ENCODE measurements at regions not wholly inside any gene's neighbourhood (a gene's known extent, or its start where the extent isn't known, plus 50 kb on each side); places are given as distances from the start of the nearest gene placed in this dataset.

GRCh38 chr11:39968071-39968470 is 1491.4 kb downstream of the LRRC4C start (continued):
- TF ChIP-seq ZNF253 (CRISPR knock-in tag; IDR thresholded peaks at IDR 0.05; ENCODE audit: borderline replicate concordance) (no peak), ATF5 (CRISPR knock-in tag; IDR thresholded peaks at IDR 0.05; ENCODE audit: low read depth) (no peak), ZIK1 (CRISPR knock-in tag; IDR thresholded peaks at IDR 0.05; ENCODE audit: borderline replicate concordance, low read depth) (no peak), ZNF446 (CRISPR knock-in tag; IDR thresholded peaks at IDR 0.05) (no peak)

GRCh38 chr11:39965701-39966100 is 1493.8 kb downstream of the LRRC4C start:
- 24% methylated on average over 5 of the region's 5 CpGs for WGBS (ENCODE audit: low lambda C conversion rate)
- CTCF ChIA-PET (ENCODE audit: low intra/inter-chr PET ratio, low total read pairs): no interaction called here

GRCh38 chr11:39960206-39960605 is 1499.2 kb downstream of the LRRC4C start:
- Histone ChIP-seq H3K79me2 (ENCODE audit: insufficient read depth, low read length) (no peaks in the 10 kb centered on the region), H4K20me1 (ENCODE audit: insufficient read depth, low read length) (no peaks in the 10 kb centered on the region), H3K9me3 (ENCODE audit: low read length) (peaks cover 5% of the 10 kb centered on the region; the same call in 1 of the 2 replicates), H3K9ac (ENCODE audit: insufficient read depth, low read depth, low read length) (no peak overlapping the region), H2AFZ (ENCODE audit: low read length) (no peak overlapping the region), H3K27ac (ENCODE audit: extremely low read length, insufficient read depth, low read length) (no peak overlapping the region), H3K4me1 (ENCODE audit: insufficient read depth, low read length) (no peaks in the 10 kb centered on the region), H3K36me3 (replicated peaks in 1 of 2; ENCODE audit: control insufficient read depth in 1 of 2, insufficient read depth in 2 of 2, low read length in 2 of 2) (no peaks in the 10 kb centered on the region), H3K27me3 (ENCODE audit: control insufficient read depth in 1 of 2, insufficient read depth in 2 of 2, low read length in 2 of 2) (no peaks in the 10 kb centered on the region), H3K4me3 (replicated peaks in 1 of 3; ENCODE audit: insufficient read depth in 1 of 3, low read depth in 2 of 3, low read length in 3 of 3) (no peak overlapping the region), H3K4me2 (ENCODE audit: low read depth, low read length) (no peak overlapping the region)
- ChIA-PET CTCF (ENCODE audit: low intra/inter-chr PET ratio, low total read pairs) (no interaction called here), POLR2A (no interaction called here)
- no peak for DNase-seq (ENCODE audit: low spot score)
- intact Hi-C loops (cut with micrococcal nuclease; ENCODE audit: unreplicated experiment): no loop called here
- no TSS peak for BruUV-seq (replicated peaks)
- FAIRE-seq: no peak
- no peak for ATAC-seq
- in situ Hi-C loops (cut with HindIII; ENCODE audit: extremely low pct_ligation_motif_present, low pct_unique_long_range_greater_than_20kb): no loop called here
- WGBS (ENCODE audit: low lambda C conversion rate): 14% methylated on average over 6 of the region's 6 CpGs
- TF ChIP-seq KAT7 (CRISPR knock-in tag; IDR thresholded peaks at IDR 0.05; ENCODE audit: borderline replicate concordance) (no peak), ZNF329 (CRISPR knock-in tag; IDR thresholded peaks at IDR 0.05; ENCODE audit: low read depth) (no peak), GRHL1 (CRISPR knock-in tag; conservative IDR thresholded peaks at IDR 0.05) (no peak), DPF2 (CRISPR knock-in tag; IDR thresholded peaks at IDR 0.05; ENCODE audit: borderline replicate concordance, low read depth) (no peak), FOXP4 (CRISPR knock-in tag; IDR thresholded peaks at IDR 0.05) (no peak), ZNF225 (CRISPR knock-in tag; IDR thresholded peaks at IDR 0.05) (no peak), ZNF501 (CRISPR knock-in tag; IDR thresholded peaks at IDR 0.05) (no peak)

More at GRCh38 chr11:39965701-39966100, 1493.8 kb downstream of the LRRC4C start:
- H4K20me1 ChIP-seq (ENCODE audit: insufficient read depth, low read length): no peaks in the 10 kb centered on the region
- no TSS peak for BruUV-seq (replicated peaks)
- H3K27me3 ChIP-seq (ENCODE audit: control insufficient read depth in 1 of 2, insufficient read depth in 2 of 2, low read length in 2 of 2): no peaks in the 10 kb centered on the region
- no peak overlapping the region for H2AFZ ChIP-seq (ENCODE audit: low read length)
- POLR2A ChIA-PET: no interaction called here
- H3K79me2 ChIP-seq (ENCODE audit: insufficient read depth, low read length): no peaks in the 10 kb centered on the region
- DNase-seq (ENCODE audit: low spot score): no peak
- H3K4me2 ChIP-seq (ENCODE audit: low read depth, low read length): no peak overlapping the region
- TF ChIP-seq SRSF9 (IDR thresholded peaks at IDR 0.05; ENCODE audit: borderline replicate concordance, insufficient read depth, low read depth, low read length, poor library complexity, severe bottlenecking): no peak
- no peak for TF ChIP-seq GTF3A (CRISPR knock-in tag; conservative IDR thresholded peaks at IDR 0.05)
- peaks cover 18% of the 10 kb centered on the region for H3K9me3 ChIP-seq (ENCODE audit: low read length)
- H3K36me3 ChIP-seq (replicated peaks in 1 of 2; ENCODE audit: control insufficient read depth in 1 of 2, insufficient read depth in 2 of 2, low read length in 2 of 2): no peaks in the 10 kb centered on the region
- H3K27ac ChIP-seq (ENCODE audit: extremely low read length, insufficient read depth, low read length): no peak overlapping the region
- H3K4me3 ChIP-seq (replicated peaks in 1 of 3; ENCODE audit: insufficient read depth in 1 of 3, low read depth in 2 of 3, low read length in 3 of 3): no peak overlapping the region
- in situ Hi-C loops (cut with HindIII; ENCODE audit: extremely low pct_ligation_motif_present, low pct_unique_long_range_greater_than_20kb) (no loop called here), intact Hi-C loops (cut with micrococcal nuclease; ENCODE audit: unreplicated experiment) (no loop called here)
- no peak overlapping the region for H3K9ac ChIP-seq (ENCODE audit: insufficient read depth, low read depth, low read length)
- no peak for ATAC-seq
- FAIRE-seq: no peak
- no peaks in the 10 kb centered on the region for H3K4me1 ChIP-seq (ENCODE audit: insufficient read depth, low read length)
